M059J (cell line): ENCODE measurements at regions not wholly inside any gene's neighbourhood (a gene's known extent, or its start where the extent isn't known, plus 50 kb on each side); places are given as distances from the start of the nearest gene placed in this dataset.
"Not testable (repeated sequence)": the region's sequence is repeated elsewhere in the genome, so short reads cannot be mapped to it uniquely, and the experiment has no call there.

Experiments
- DNase-seq: peaks from one replicate; pipeline ENCODE4 v3.0.0-alpha.2; 2012; ENCODE audit warnings: low read depth

- DNase-seq = no peak
Measured at GRCh38 chr6:128738112-128738511, 144.8 kb upstream of the LAMA2 start.

GRCh38 chr6:128736780-128737179 lies 146.2 kb upstream of the LAMA2 start:
- no peak for DNase-seq

- peak; percentile 71 for DNase-seq
Measured at GRCh38 chr6:128731249-128732165, 151.4 kb upstream of the LAMA2 start.

- no peak for DNase-seq
Measured at GRCh38 chr6:128727500-128727899, 155.4 kb upstream of the LAMA2 start.

DNA sequence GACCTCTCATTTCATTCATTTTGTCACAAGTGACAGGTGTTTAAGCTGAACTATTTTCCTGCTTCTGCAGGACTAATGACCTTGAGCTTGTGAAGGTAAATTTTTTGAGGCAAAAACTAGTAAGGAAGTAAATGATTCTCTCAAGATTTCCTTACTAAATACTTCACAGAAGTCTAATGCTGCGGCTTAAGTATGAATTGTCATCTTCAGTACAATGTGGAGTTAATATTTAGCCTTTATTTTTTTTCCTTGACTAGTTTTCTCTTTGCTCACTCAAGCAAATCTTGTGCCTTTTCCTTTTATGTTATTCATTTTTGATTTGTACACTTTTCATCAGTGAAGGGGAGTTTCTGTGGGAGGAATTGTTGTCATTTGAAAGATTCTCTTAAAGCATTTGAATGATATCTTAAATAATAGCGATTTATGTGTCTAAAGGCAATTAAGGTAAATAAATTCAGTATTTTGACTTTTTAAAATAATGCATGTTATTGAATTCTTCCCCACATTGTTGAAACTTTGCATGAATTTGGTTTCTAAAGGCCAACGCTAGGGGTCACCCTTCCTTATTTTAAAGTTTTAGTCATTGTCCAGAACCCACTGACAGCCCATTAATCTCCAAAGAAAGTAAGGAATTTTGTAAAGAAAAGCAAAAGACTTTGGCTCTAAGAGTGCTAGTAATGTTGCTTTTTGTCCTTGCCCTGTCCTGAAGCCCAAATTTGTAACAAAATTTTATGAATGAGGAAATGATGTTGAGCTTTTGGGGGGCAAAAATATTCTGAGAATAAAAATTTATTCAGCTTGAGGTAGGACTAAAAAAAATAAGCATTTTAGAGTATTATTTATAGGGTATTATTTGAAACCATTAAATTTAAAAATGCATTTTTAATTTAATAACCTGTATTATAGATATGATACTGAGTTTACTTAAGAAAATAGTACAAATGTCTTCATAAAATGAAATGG lies 157.4 kb upstream of the LAMA2 start:
- DNase-seq = peak; percentile 62

GRCh38 chr6:128724738-128725137 lies 158.2 kb upstream of the LAMA2 start:
- DNase-seq = no peak

DNA sequence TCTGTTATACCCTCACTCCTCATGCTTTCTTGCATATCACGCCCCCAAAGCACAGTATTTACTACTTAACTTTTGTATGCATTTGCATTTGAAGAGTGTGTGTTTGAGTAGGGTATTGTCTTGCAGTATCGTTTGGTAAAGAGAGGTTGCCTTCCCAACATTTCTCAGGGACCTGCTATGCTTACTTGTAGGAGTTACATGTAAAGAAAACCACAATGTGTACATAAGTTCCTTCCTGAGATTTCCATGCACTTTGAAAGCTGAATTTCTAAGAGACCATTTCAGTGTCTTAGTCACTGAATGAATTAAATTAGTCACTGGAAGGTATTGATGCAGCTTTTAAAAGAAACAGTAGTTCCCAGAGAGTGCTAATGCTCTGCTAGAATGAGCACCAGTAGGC lies 159.3 kb upstream of the LAMA2 start:
- DNase-seq = peak; percentile 40

- no peak for DNase-seq
Measured at GRCh38 chr6:128720891-128721290, 162.0 kb upstream of the LAMA2 start.

DNA sequence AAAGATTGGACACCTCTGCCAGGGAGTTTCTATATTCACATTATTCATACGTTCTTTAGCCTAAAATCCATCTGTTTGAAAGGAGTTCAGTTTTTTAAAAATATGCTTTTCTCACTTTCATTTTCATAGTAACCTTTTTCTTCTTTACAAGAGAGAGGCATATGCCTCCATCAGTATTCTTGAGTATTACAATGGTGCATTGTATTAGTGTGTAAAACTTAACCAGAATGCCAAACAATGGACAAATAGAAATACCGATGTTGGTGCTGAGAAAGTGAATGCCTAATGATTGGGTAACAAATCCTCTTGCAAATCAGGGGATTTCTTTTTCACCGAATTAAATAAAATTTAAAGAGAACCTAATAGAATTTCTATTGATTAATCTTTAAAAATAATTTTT lies 163.2 kb upstream of the LAMA2 start:
- DNase-seq = no peak

DNA sequence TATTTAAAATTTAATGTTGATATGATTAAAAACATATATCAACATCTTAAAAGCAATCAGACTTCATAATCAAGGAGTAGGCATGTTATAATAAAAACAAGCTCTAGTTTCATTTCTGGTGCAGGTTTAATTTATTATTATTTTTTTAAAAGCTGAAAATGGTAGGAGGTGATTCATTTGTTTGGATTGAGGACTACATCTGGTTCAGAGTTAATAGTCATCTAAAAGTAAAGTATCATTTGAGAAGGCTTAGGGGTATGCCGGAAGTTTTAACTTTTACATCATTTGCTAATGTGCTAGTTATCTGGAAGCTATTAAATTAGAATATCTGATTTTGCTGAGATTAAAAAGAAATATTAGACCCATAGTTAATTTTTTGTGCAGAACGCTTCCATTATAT lies 169.5 kb upstream of the LAMA2 start:
- peak; percentile 70 for DNase-seq

GRCh38 chr6:128712898-128713297 lies 170.0 kb upstream of the LAMA2 start:
- DNase-seq = peak; percentile 28

- DNase-seq = no peak
Measured at GRCh38 chr6:128711149-128711548, 171.8 kb upstream of the LAMA2 start.

GRCh38 chr6:128710315-128710714 lies 172.6 kb upstream of the LAMA2 start:
- peak; percentile 60 for DNase-seq

DNA sequence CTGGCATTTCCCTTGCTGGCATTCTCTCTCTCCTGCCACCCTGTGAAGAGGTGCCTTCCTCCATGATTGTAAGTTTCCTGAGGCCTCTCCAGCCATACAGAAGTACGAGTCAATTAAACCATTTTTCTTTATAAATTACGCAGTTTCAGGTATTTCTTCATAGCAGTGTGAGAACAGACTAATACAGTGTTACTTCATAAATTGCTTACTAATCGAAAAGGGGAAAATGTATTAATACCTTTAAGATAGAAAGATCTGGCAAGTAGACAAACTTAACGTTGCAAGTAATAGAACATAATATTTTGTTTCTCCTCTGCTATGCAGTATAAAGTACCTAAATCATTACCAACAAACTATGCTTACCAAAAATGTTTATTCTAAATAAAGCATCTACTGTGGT lies 178.3 kb upstream of the LAMA2 start:
- no peak for DNase-seq

- not testable (repeated sequence) for DNase-seq
Measured at GRCh38 chr6:128703794-128704193, 179.1 kb upstream of the LAMA2 start.

- DNase-seq = peak; percentile 88
Measured at GRCh38 chr6:128696691-128697689, 176.6 kb upstream of the PTPRK start.

DNA sequence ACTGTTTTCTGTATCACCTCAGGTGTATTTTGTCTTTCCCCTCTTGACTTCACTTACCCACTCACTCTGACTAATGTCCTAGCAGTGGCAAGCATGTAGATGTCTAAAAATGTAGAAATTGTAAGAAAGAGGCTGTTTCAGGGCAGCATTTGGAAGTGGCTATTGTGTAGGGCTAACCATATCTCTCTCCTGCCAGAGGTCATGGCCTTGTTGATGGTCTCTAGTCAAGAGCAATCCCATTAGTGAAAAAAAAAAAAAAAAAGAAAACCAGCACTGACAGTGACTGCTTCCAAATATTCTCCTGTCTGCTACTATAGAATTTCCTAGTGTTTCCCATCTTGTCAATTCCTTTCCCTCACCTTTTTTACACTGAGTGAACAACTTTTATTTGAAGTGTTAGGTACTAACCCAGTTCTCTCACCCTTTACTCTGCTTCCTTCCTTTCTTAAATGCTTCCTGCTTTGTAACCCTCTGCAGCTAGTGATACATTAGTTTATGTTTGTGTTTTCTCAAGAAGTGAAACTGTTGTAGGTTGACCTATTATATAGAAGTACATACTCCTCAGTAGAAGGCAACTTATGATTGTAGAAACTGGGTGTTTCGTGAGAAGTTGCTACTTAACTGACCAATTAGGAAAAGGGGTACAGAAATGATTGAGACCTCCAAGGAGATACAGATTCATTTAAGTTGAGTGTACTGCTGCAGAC lies 174.1 kb upstream of the PTPRK start:
- DNase-seq = no peak

DNA sequence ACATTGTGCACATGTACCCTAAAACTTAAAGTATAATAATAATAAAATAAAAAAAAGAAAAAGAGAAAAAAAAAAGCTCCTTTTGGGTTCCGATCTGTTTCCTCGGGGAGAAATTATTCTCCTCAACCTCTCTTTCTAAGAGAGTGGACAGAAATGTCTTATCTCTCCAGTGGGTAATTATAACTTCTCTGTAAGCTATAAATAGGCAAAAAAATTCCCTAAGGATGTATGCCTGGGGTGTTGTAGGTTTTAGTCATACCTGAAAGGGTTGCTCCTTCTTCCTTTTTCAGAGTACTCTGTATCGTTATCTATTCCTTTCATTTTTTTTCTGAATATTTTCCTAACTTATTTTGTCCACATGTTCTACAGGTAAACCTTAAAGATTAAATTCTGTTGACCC lies 169.7 kb upstream of the PTPRK start:
- DNase-seq = no peak

- no peak for DNase-seq
Measured at GRCh38 chr6:128686084-128686483, 165.7 kb upstream of the PTPRK start.

DNA sequence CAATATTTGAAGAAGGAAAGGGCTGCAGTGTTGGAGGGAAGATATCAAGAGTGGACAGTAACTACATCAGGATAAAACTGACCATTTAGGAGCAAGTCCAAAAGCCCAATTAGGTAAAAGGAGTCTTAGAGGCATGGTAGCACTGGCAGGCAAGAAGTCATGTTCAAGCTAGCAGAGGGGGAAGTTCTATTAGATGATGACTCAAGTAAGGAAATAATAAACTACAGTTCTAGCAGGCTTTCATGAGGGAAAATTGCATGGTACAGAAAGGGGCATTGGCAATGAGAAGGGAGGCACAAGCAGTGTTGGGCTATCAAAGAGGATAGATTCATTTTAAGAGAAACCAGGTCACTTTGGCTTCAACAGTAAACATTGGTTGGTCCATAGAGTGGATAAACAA lies 156.1 kb upstream of the PTPRK start:
- no peak for DNase-seq

DNA sequence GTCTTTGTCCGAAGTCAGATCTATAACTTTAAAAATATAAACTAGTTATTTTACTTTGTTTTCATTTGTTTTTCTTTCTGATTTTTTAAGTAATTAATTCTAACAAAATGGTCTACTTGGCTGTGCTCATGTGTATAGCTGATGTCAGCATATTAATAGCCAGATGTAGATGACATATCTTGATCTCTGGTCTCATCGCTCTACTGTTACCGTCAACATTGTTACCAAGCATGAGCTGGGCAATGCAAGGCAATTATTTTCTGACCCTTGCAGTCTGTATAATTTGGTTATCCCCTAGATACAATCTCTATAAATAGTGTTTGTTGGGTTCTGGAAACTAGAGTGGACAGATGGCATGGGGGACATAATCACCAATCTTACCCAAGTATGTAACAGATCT lies 151.6 kb upstream of the PTPRK start:
- peak; percentile 24 for DNase-seq
